ENCODE measurements at regions not wholly inside any gene's neighbourhood (a gene's known extent, or its start where the extent isn't known, plus 50 kb on each side); places are given as distances from the start of the nearest gene placed in this dataset.

- WGBS, result 94% methylated on average over 3 of the region's 4 CpGs
- Histone ChIP-seq H3K9ac (ENCODE audit: low read length) (no peak overlapping the region), H3K4me1 (ENCODE audit: control insufficient read depth, insufficient read depth, low read depth, low read length) (no peaks in the 10 kb centered on the region), H4K8ac (ENCODE audit: low read length) (no peak overlapping the region), H2BK5ac (ENCODE audit: low read depth, low read length, poor library complexity, severe bottlenecking) (no peak overlapping the region), H3K27me3 (ENCODE audit: control insufficient read depth in 1 of 2, insufficient read depth in 1 of 2, low read length in 2 of 2) (no peaks in the 10 kb centered on the region), H3K4me2 (ENCODE audit: low read length, poor library complexity, severe bottlenecking) (no peak overlapping the region), H2BK12ac (ENCODE audit: low read length in 2 of 2) (no peak overlapping the region), H2AFZ (ENCODE audit: low read depth, low read length) (no peak overlapping the region), H2BK120ac (ENCODE audit: low read depth, low read length) (no peak overlapping the region), H2AK5ac (ENCODE audit: low read length, severe bottlenecking) (no peak overlapping the region), H3K14ac (ENCODE audit: low read length in 2 of 2) (no peak overlapping the region), H3K4ac (ENCODE audit: low read depth in 1 of 2, low read length in 2 of 2) (no peak overlapping the region), H3K36me3 (ENCODE audit: control insufficient read depth in 1 of 2, insufficient read depth in 2 of 2, low read depth in 1 of 2, low read length in 2 of 2) (no peaks in the 10 kb centered on the region), H3K79me1 (replicated peaks; ENCODE audit: low read length, poor library complexity, severe bottlenecking) (no peaks in the 10 kb centered on the region), H3K27ac (ENCODE audit: low read length, poor library complexity, severe bottlenecking) (no peak overlapping the region), H2BK15ac (ENCODE audit: low read depth, poor library complexity, severe bottlenecking) (no peak overlapping the region), H3K18ac (ENCODE audit: low read depth in 1 of 2, low read length in 2 of 2) (no peak overlapping the region), H3K9me3 (ENCODE audit: control insufficient read depth, low read length) (no peaks in the 10 kb centered on the region), H3K23ac (ENCODE audit: low read length in 2 of 2) (no peak overlapping the region), H3K4me3 (ENCODE audit: insufficient read depth in 1 of 2, low read depth in 1 of 2, low read length in 2 of 2) (no peak overlapping the region), H4K91ac (ENCODE audit: low read length) (no peak overlapping the region)
- DNase-seq, result no peak
These were observed 101.2 kb downstream of the HDGFL1 start for GRCh38 chr6:22670605-22671004.

- H3K4me2 ChIP-seq (ENCODE audit: low read length, poor library complexity, severe bottlenecking), result no peak overlapping the region
- no peaks in the 10 kb centered on the region for H3K4me1 ChIP-seq (ENCODE audit: control insufficient read depth, insufficient read depth, low read depth, low read length)
- no peaks in the 10 kb centered on the region for H3K79me1 ChIP-seq (replicated peaks; ENCODE audit: low read length, poor library complexity, severe bottlenecking)
- no peak overlapping the region for H2AK5ac ChIP-seq (ENCODE audit: low read length, severe bottlenecking)
- no peak overlapping the region for H4K8ac ChIP-seq (ENCODE audit: low read length)
- no peaks in the 10 kb centered on the region for H3K27me3 ChIP-seq (ENCODE audit: control insufficient read depth in 1 of 2, insufficient read depth in 1 of 2, low read length in 2 of 2)
- H3K14ac ChIP-seq (ENCODE audit: low read length in 2 of 2), result no peak overlapping the region
- H3K27ac ChIP-seq (ENCODE audit: low read length, poor library complexity, severe bottlenecking), result no peak overlapping the region
- H3K4me3 ChIP-seq (ENCODE audit: insufficient read depth in 1 of 2, low read depth in 1 of 2, low read length in 2 of 2), result no peak overlapping the region
- no peak overlapping the region for H3K9ac ChIP-seq (ENCODE audit: low read length)
- H3K36me3 ChIP-seq (ENCODE audit: control insufficient read depth in 1 of 2, insufficient read depth in 2 of 2, low read depth in 1 of 2, low read length in 2 of 2), result no peaks in the 10 kb centered on the region
- H3K4ac ChIP-seq (ENCODE audit: low read depth in 1 of 2, low read length in 2 of 2), result no peak overlapping the region
- H2AFZ ChIP-seq (ENCODE audit: low read depth, low read length), result no peak overlapping the region
- no peaks in the 10 kb centered on the region for H3K9me3 ChIP-seq (ENCODE audit: control insufficient read depth, low read length)
- no peak overlapping the region for H3K18ac ChIP-seq (ENCODE audit: low read depth in 1 of 2, low read length in 2 of 2)
- DNase-seq, result no peak
- no peak overlapping the region for H2BK120ac ChIP-seq (ENCODE audit: low read depth, low read length)
- H2BK12ac ChIP-seq (ENCODE audit: low read length in 2 of 2), result no peak overlapping the region
- WGBS, result no CpG with 5 or more reads among the region's 3 CpGs
- H3K23ac ChIP-seq (ENCODE audit: low read length in 2 of 2), result no peak overlapping the region
- no peak overlapping the region for H4K91ac ChIP-seq (ENCODE audit: low read length)
- H2BK5ac ChIP-seq (ENCODE audit: low read depth, low read length, poor library complexity, severe bottlenecking), result no peak overlapping the region
- H2BK15ac ChIP-seq (ENCODE audit: low read depth, poor library complexity, severe bottlenecking), result no peak overlapping the region
These were observed 104.1 kb downstream of the HDGFL1 start for GRCh38 chr6:22673474-22673873.

- H3K27ac ChIP-seq (ENCODE audit: low read length, poor library complexity, severe bottlenecking), result no peak overlapping the region
- no peak for DNase-seq
- H3K9me3 ChIP-seq (ENCODE audit: control insufficient read depth, low read length), result no peaks in the 10 kb centered on the region
- no peak overlapping the region for H2BK15ac ChIP-seq (ENCODE audit: low read depth, poor library complexity, severe bottlenecking)
- H4K8ac ChIP-seq (ENCODE audit: low read length), result no peak overlapping the region
- no peak overlapping the region for H3K4ac ChIP-seq (ENCODE audit: low read depth in 1 of 2, low read length in 2 of 2)
- H2BK5ac ChIP-seq (ENCODE audit: low read depth, low read length, poor library complexity, severe bottlenecking), result no peak overlapping the region
- no peak overlapping the region for H2BK12ac ChIP-seq (ENCODE audit: low read length in 2 of 2)
- H3K9ac ChIP-seq (ENCODE audit: low read length), result no peak overlapping the region
- H3K4me3 ChIP-seq (ENCODE audit: insufficient read depth in 1 of 2, low read depth in 1 of 2, low read length in 2 of 2), result no peak overlapping the region
- H2AFZ ChIP-seq (ENCODE audit: low read depth, low read length), result no peak overlapping the region
- no peak overlapping the region for H4K91ac ChIP-seq (ENCODE audit: low read length)
- no peak overlapping the region for H2BK120ac ChIP-seq (ENCODE audit: low read depth, low read length)
- H3K27me3 ChIP-seq (ENCODE audit: control insufficient read depth in 1 of 2, insufficient read depth in 1 of 2, low read length in 2 of 2), result no peaks in the 10 kb centered on the region
- H3K36me3 ChIP-seq (ENCODE audit: control insufficient read depth in 1 of 2, insufficient read depth in 2 of 2, low read depth in 1 of 2, low read length in 2 of 2), result no peaks in the 10 kb centered on the region
- no peak overlapping the region for H2AK5ac ChIP-seq (ENCODE audit: low read length, severe bottlenecking)
- H3K4me2 ChIP-seq (ENCODE audit: low read length, poor library complexity, severe bottlenecking), result no peak overlapping the region
- H3K4me1 ChIP-seq (ENCODE audit: control insufficient read depth, insufficient read depth, low read depth, low read length), result no peaks in the 10 kb centered on the region
- H3K79me1 ChIP-seq (replicated peaks; ENCODE audit: low read length, poor library complexity, severe bottlenecking), result no peaks in the 10 kb centered on the region
- H3K23ac ChIP-seq (ENCODE audit: low read length in 2 of 2), result no peak overlapping the region
- H3K18ac ChIP-seq (ENCODE audit: low read depth in 1 of 2, low read length in 2 of 2), result no peak overlapping the region
- H3K14ac ChIP-seq (ENCODE audit: low read length in 2 of 2), result no peak overlapping the region
- 94% methylated on average over 7 of the region's 7 CpGs for WGBS
These were observed 111.6 kb downstream of the HDGFL1 start for GRCh38 chr6:22680950-22681349.

- no peak overlapping the region for H3K4me3 ChIP-seq (ENCODE audit: insufficient read depth in 1 of 2, low read depth in 1 of 2, low read length in 2 of 2)
- no peak overlapping the region for H2AFZ ChIP-seq (ENCODE audit: low read depth, low read length)
- H4K91ac ChIP-seq (ENCODE audit: low read length), result no peak overlapping the region
- WGBS, result 100% methylated on average over 1 of the region's 3 CpGs
- H3K18ac ChIP-seq (ENCODE audit: low read depth in 1 of 2, low read length in 2 of 2), result no peak overlapping the region
- no peak overlapping the region for H3K14ac ChIP-seq (ENCODE audit: low read length in 2 of 2)
- no peaks in the 10 kb centered on the region for H3K36me3 ChIP-seq (ENCODE audit: control insufficient read depth in 1 of 2, insufficient read depth in 2 of 2, low read depth in 1 of 2, low read length in 2 of 2)
- H3K9ac ChIP-seq (ENCODE audit: low read length), result no peak overlapping the region
- H4K8ac ChIP-seq (ENCODE audit: low read length), result no peak overlapping the region
- H3K27me3 ChIP-seq (ENCODE audit: control insufficient read depth in 1 of 2, insufficient read depth in 1 of 2, low read length in 2 of 2), result no peaks in the 10 kb centered on the region
- H2AK5ac ChIP-seq (ENCODE audit: low read length, severe bottlenecking), result no peak overlapping the region
- H3K27ac ChIP-seq (ENCODE audit: low read length, poor library complexity, severe bottlenecking), result no peak overlapping the region
- no peaks in the 10 kb centered on the region for H3K4me1 ChIP-seq (ENCODE audit: control insufficient read depth, insufficient read depth, low read depth, low read length)
- no peaks in the 10 kb centered on the region for H3K9me3 ChIP-seq (ENCODE audit: control insufficient read depth, low read length)
- no peak overlapping the region for H2BK120ac ChIP-seq (ENCODE audit: low read depth, low read length)
- no peak overlapping the region for H2BK15ac ChIP-seq (ENCODE audit: low read depth, poor library complexity, severe bottlenecking)
- no peak overlapping the region for H3K4ac ChIP-seq (ENCODE audit: low read depth in 1 of 2, low read length in 2 of 2)
- H3K79me1 ChIP-seq (replicated peaks; ENCODE audit: low read length, poor library complexity, severe bottlenecking), result no peaks in the 10 kb centered on the region
- H3K4me2 ChIP-seq (ENCODE audit: low read length, poor library complexity, severe bottlenecking), result no peak overlapping the region
- no peak overlapping the region for H2BK12ac ChIP-seq (ENCODE audit: low read length in 2 of 2)
- no peak overlapping the region for H2BK5ac ChIP-seq (ENCODE audit: low read depth, low read length, poor library complexity, severe bottlenecking)
- DNase-seq, result no peak
- H3K23ac ChIP-seq (ENCODE audit: low read length in 2 of 2), result no peak overlapping the region
These were observed 112.4 kb downstream of the HDGFL1 start for GRCh38 chr6:22681761-22682160.
